ENCODE measurements at regions not wholly inside any gene's neighbourhood (a gene's known extent, or its start where the extent isn't known, plus 50 kb on each side); places are given as distances from the start of the nearest gene placed in this dataset.
"Not testable (repeated sequence)": the region's sequence is repeated elsewhere in the genome, so short reads cannot be mapped to it uniquely, and the experiment has no call there.

DNA sequence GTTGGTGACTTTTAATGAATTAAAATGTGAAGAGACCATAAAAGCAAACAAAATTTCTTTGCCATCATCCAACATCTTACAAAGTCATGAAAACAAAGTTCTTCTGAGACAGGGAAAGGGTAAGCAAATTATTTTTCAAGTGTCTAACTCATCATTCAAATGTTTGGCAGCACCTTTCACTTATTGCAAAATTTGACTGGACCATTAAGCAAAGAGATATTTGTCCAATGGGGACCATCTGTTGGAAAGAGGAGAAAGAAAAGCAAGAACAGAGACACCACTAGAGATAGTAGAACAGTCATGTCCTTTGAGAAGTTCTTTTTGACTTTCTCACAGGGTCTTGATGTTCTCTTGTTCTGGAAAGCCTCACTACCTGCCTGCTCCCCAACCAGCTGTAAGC lies 330.1 kb downstream of the PAPSS1 start:
- DNase-seq = no peak

- DNase-seq = no peak
Observed at GRCh38 chr4:107388736-107389274, 331.2 kb downstream of the PAPSS1 start.

DNA sequence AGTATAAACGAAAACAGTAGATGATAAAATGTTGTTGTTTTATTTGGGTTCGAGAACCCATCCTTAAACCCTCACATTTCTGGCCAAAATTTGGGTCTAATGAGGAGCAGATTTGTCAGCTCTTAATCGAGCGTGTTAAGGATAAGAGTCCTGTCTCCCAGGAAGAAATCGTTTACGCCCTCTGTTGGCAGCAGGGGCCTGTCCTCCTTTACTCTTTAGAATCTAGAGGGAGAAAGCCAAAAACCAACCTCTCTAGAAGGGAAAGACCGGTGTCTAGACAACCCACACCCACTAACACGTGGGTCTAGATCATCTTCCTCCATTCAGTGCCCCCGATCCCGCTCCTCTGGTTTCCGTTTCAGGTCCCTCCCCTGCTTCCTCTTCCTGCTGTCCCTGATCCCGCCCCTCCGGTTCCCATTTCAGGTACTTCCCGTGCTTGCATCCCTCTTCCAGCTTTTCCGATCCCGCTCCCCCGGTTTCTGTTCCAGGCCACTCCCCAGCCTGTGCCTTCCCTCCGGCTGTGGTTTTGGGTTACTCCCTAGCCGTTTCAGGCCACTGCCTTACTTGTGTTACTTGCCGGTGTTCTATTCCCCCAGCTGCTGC lies 339.1 kb downstream of the PAPSS1 start:
- no peak for DNase-seq

DNA sequence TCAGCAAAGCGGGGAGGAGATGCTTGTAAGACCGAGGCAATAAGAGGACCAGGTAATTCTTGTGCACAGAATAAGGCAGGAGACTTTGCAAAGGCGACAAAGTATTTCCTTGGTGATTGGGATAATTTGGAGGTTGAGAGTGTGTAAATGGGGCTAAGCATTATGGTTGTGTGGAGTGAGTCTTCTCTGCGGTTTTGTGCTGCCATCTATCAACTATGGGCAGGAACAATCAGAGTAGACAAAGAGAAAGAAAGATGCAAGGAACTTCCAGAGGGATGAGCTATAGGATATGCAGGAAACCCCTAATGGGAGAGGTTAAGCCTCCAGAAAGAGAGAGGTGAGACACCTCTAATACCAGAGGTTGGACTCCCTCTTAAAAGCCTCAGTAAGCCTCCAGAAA lies 339.8 kb downstream of the PAPSS1 start:
- DNase-seq = no peak

DNA sequence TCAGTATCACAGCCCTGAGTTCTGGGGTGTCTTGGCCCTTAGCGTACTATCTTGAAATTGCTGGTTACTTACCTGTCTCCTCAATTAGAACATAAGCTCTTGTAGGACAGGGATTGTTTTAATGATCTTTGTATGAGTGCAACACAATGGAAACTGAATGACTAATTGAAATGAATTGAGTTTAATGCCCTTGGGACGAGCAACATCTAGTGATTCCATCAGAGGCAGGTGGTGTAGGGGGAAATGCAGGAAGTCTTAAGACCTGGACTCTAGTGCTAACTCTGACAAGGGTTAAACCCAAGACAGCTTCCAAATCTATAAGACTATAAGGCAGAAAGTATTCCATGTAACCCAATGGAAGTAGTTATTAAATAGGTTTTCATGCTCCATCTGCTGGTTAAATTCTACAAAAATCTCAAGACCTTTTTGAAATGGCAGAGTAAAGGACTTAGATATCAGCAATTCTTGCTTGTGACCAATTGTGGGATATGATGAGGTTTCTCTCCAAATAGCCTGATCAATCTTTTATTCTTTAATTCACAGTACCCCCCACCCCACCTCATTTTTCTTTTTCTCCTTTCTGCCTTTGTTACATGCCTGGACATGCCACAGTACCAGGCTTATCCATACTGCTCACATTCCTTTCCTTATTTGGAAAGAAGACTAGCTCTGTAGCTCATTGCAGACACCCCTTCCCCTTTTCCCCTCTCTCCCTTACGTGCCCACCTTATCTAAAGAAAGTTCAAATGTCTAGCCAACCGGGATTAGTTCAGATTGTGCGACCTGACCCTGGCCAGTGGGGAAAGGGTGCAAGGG lies 340.8 kb downstream of the PAPSS1 start:
- DNase-seq = no peak

GRCh38 chr4:107376293-107376692 lies 340.2 kb upstream of the DKK2 start:
- no peak for DNase-seq

DNA sequence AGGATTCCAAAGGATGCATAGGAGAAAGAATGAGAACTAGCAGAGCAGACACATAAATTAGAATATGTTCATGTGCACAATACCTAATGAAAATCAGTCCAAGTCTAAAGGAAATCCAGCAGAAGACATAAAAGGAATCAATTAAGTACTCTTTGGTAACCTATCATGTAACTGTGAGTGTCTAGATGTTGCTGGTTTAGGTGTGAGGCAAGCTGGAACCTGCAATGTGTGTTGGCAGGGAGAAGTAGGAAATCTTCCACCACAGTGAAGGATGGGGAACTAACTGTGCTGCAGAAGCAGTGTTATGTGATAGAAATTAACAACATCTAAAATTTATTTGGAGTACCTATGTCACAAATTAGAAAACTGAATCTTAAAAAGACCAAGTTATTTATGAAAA lies 330.8 kb upstream of the DKK2 start:
- DNase-seq = no peak

- DNase-seq = no peak
Observed at GRCh38 chr4:107366016-107366735, 330.1 kb upstream of the DKK2 start.

- no peak for DNase-seq
Observed at GRCh38 chr4:107363125-107363524, 327.0 kb upstream of the DKK2 start.

- no peak for DNase-seq
Observed at GRCh38 chr4:107359208-107359607, 323.1 kb upstream of the DKK2 start.

DNA sequence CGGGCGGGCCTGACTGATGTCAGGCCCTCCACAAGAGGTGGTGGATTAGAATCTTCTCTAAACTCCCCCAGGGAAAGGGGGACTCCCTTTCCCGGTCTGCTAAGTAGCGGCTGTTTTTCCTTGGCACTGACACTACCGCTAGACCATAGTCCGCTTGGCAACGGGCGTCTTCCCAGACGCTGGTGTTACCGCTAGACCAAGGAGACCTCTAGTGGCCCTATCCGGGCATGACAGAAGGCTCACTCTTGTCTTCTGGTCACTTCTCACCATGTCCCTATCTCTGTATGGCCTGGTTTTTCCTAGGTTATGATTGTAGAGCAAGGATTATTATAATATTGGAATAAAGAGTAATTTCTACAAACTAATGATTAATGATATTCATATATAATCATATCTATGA lies 318.2 kb upstream of the DKK2 start:
- peak; percentile 45 for DNase-seq

DNA sequence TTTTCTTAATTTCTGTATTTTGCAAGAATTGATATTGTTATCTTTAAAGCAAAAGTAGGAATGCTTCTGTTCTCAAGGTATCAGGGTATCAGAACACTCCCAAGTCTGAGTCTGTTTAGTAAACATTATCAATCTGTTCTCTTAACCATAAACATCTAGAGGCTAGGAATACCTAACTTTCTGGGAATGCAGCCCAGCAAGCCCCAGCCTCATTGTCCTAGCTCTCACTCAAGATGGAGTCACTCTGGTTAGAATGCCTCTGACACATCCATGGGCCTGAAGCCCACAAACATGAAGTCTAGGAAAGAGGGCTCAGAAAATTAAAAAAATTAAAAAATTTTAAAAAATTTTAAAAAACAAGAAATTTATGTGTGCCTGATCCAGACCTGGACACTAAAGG lies 315.1 kb upstream of the DKK2 start:
- DNase-seq = no peak

DNA sequence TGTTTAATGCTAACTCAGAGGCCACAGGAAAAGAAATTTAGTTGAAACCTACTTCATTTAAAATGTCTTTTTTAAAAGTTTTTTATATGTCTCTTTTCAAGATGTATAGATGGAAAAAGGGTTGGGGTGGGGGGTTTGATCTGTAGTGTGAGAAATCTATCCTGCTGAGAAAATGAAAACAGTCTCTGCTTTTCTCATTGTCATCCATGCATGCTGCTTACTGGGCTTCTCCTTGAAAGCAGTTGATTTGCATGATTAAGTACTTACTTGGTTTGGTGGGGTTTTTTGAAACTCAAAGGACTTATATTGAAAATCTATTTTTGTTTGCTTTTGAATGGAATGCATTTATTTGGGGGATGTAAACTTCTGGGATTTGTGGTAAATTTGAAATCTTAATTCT lies 313.6 kb upstream of the DKK2 start:
- no peak for DNase-seq

DNA sequence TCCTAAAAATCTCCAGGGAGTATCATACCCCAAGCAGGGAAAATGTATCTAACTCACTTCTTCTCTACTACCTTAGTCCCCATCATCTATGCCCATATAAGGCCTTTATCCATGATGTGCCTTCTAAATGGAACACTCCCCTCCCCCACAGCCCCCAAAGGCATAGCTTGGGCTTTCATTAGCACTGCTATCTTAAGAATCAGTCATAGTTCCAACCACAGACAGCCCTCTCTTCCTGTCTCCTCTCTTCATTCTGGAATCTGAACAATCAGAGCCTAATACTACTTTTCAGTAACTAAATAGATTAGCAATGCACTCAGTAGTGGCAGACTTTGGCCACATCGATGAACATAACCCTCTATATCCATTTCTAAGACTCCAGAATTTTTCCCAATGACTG lies 313.2 kb upstream of the DKK2 start:
- DNase-seq = no peak

DNA sequence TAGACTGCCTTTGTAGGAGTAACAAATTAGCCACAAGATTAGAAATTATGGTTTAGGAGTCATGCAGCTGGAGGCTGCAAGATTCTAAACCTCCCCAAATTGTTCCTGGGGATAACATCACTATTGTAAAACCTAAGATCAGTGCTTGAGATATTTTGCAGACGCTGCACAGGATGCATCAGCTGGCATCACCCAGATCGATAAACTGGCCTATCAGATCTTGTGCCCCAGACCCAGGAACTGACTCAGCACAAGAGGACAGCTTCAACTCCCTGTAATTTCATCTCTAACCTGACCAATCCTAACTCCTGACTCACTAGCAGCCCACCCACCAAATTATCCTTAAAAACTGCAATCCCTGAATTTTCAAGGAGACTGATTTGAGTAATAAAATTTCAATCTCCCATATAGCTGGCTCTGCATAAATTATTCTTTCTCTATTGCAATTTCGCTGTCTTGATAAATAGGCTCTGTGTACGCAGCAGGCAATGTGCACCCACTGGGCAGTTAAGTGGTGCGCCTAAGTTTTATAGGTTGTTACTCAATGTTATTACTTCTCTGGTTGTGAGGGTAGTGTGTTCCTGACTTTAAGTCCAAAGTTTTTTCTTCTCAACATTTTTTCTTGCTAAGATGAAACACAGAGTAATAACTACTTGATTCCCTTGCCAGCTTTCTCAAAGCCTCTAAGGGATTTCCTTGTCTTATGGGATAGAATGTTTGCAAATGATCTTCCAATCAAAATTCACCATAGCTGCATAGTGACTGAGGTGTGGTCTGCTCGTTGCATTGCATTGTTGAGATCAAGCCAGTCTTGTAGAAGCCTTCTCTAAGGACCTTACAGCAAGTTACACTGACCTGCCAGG lies 312.3 kb upstream of the DKK2 start:
- no peak for DNase-seq

GRCh38 chr4:107333518-107333917 lies 297.4 kb upstream of the DKK2 start:
- no peak for DNase-seq

DNA sequence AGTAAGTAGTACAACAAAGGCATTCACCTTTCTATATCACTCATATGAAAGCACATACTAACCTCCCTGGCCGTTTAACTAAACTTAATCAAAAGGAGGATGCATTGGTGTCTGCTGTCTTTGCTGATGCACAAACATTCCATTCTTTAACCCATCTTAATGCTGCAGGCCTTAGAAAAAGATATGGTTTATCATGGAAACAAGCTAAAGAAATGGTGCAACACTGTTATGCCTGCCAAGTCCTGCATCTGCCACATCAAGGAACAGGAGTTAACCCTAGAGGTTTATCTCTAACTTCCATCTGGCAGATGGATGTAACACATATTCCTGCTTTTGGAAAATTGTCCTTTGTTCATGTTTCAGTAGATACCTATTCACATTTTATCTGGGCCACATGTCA lies 296.5 kb upstream of the DKK2 start:
- not testable (repeated sequence) for DNase-seq

DNA sequence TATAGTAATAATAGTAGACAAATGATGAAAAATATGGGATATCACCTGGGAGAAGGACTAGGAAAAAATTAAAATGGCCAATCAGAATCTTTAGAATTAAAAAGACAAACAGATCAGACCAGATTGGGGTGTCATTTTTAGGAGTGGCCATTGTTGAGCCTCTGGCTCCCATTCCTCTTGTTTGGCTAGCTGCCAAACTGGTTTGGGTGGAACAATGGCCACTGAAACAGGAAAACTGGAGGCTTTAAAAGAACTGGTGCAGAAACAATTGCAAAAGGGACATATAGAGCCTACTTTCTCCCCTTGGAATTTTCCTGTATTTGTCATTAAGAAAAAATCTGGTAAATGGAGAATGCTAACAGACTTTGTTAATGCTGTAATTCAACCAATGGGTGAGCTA lies 294.8 kb upstream of the DKK2 start:
- DNase-seq = no peak

GRCh38 chr4:107319386-107319785 lies 283.3 kb upstream of the DKK2 start:
- DNase-seq = no peak

DNA sequence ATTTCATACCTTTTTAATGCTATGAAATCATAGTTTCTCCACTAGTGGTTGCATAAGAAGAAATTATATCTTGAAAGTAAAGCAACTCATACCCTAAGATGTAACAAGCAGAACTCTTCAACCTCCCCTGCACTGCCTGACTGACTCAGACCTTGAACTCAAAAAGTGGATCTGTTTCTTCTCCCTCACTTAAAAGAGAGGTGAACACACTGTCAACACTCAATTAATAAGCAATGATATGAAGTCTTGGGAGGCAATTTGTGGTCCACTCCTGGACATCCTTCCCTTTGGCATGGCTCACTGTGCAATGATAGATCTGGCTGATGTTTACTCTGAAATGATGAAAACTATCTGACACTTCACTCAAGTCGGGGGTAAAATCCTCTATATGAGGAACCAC lies 282.0 kb upstream of the DKK2 start:
- DNase-seq = no peak

GRCh38 chr4:107317611-107318010 lies 281.5 kb upstream of the DKK2 start:
- DNase-seq = no peak

GRCh38 chr4:107315584-107315983 lies 279.5 kb upstream of the DKK2 start:
- DNase-seq = no peak

DNA sequence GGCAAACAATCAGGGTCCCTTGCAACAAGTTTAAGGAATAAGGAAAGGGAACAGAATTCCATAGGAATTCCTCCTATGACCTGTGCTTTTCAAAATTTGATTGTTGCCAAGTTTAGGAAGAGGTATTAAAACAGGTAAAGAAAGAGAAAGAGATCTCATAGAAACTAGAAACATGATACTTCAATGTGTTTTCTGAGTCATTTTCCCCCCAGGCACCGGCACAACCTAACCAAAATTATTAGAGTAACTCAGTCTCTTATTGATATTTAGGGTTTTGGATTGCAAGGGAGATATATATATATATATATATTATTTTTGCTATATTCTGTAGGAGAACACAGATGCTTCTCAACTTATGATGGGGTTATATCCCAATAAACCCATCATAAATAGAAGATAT lies 278.0 kb upstream of the DKK2 start:
- no peak for DNase-seq

All from NCI-H82 (cell line).